ENCODE measurements at regions not wholly inside any gene's neighbourhood (a gene's known extent, or its start where the extent isn't known, plus 50 kb on each side); places are given as distances from the start of the nearest gene placed in this dataset.

DNA sequence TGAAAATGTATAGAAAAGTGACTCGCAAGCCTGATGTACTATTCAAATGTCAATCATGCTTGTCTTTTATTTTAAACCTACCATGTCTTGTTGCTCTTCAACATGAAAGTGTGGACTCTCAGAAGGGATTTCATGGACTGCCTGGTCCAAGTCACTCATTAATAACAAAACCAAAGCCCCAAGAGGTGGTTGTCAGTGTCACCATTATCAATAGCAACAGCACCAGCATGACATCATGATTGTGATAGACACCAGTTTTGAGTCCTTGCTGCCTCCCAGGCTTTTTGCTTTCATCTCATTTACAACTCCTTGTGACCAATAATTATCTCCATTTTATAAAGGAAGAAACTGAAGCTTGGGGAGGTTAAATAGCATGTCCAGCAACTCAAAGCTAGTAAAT, 112.0 kb upstream of the TMPO start:
- TF ChIP-seq, protein P1, sequence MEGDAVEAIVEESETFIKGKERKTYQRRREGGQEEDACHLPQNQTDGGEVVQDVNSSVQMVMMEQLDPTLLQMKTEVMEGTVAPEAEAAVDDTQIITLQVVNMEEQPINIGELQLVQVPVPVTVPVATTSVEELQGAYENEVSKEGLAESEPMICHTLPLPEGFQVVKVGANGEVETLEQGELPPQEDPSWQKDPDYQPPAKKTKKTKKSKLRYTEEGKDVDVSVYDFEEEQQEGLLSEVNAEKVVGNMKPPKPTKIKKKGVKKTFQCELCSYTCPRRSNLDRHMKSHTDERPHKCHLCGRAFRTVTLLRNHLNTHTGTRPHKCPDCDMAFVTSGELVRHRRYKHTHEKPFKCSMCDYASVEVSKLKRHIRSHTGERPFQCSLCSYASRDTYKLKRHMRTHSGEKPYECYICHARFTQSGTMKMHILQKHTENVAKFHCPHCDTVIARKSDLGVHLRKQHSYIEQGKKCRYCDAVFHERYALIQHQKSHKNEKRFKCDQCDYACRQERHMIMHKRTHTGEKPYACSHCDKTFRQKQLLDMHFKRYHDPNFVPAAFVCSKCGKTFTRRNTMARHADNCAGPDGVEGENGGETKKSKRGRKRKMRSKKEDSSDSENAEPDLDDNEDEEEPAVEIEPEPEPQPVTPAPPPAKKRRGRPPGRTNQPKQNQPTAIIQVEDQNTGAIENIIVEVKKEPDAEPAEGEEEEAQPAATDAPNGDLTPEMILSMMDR (conservative IDR thresholded peaks at IDR 0.05) = no peak
- Histone ChIP-seq H4K8ac (replicated peaks; ENCODE audit: insufficient read length, low read depth, low read length) (no peak overlapping the region), H3K56ac (ENCODE audit: insufficient read length, low read depth, low read length) (no peak overlapping the region), H3K14ac (ENCODE audit: insufficient read depth, low read length) (no peak overlapping the region), H3K79me2 (ENCODE audit: insufficient read depth, low read length) (no peaks in the 10 kb centered on the region), H4K91ac (ENCODE audit: insufficient read length, low read depth, low read length) (no peak overlapping the region), H3K4me2 (ENCODE audit: insufficient read depth, insufficient read length, low read length) (no peak overlapping the region), H3K79me1 (ENCODE audit: insufficient read depth, low read depth, low read length, poor library complexity, severe bottlenecking) (no peaks in the 10 kb centered on the region), H3K27me3 (ENCODE audit: insufficient read depth, low read length) (no peaks in the 10 kb centered on the region), H3T11ph (ENCODE audit: low read length) (no peak overlapping the region), H4K20me1 (ENCODE audit: control insufficient read depth, insufficient read depth, insufficient read length) (no peaks in the 10 kb centered on the region), H2BK12ac (ENCODE audit: insufficient read length, low read depth, low read length) (no peak overlapping the region), H3K9ac (ENCODE audit: extremely low read depth, insufficient read length, low read length) (no peak overlapping the region), H3K9me3 (ENCODE audit: control insufficient read depth, low read depth, low read length) (no peaks in the 10 kb centered on the region), H3K4ac (ENCODE audit: low read depth, low read length) (no peak overlapping the region), H2AK5ac (ENCODE audit: insufficient read length, low read length) (no peak overlapping the region), H3K4me1 (ENCODE audit: insufficient read depth, low read length) (peaks cover 13% of the 10 kb centered on the region; the same call in 1 of the 2 replicates), H2BK120ac (ENCODE audit: low read depth, low read length, poor library complexity, severe bottlenecking) (no peak overlapping the region), H3K18ac (ENCODE audit: insufficient read length, low read depth, low read length) (no peak overlapping the region), H2BK20ac (ENCODE audit: low read depth, low read length, poor library complexity, severe bottlenecking) (no peak overlapping the region), H4K5ac (ENCODE audit: insufficient read length, low read depth, low read length) (no peak overlapping the region), H2AFZ (ENCODE audit: low read length) (no peak overlapping the region), H2BK15ac (ENCODE audit: low read depth, low read length) (no peak overlapping the region), H3K23ac (ENCODE audit: insufficient read length, low read depth, low read length) (no peak overlapping the region), H3K23me2 (ENCODE audit: insufficient read length, low read depth, low read length, poor library complexity, severe bottlenecking) (no peaks in the 10 kb centered on the region), H2BK5ac (ENCODE audit: insufficient read length, low read length) (no peak overlapping the region), H3K27ac (ENCODE audit: insufficient read length, low read depth, low read length) (no peak overlapping the region)
- H3K27me3 Mint-ChIP-seq (ENCODE audit: low read depth) = no peaks in the 10 kb centered on the region
- peaks cover 3 to 11% (median 8%) of the 10 kb centered on the region in 3 experiments; a peak in 4 of 7 replicates for H3K36me3 Mint-ChIP-seq (ENCODE audit: insufficient read depth in 1 of 3, low read depth in 3 of 3)
- no CpG with 5 or more reads among the region's 1 CpG for WGBS (ENCODE audit: extremely low coverage, insufficient read length, low lambda C conversion rate)
- peaks cover 4 to 15% of the 10 kb centered on the region in 2 experiments; a peak in 4 of 5 replicates for H3K9me3 Mint-ChIP-seq
- no peak overlapping the region for H3K27ac Mint-ChIP-seq
- no peak for DNase-seq
- H3K4me3 Mint-ChIP-seq = no peak overlapping the region
- H3K4me1 Mint-ChIP-seq = peaks cover 40 to 54% of the 10 kb centered on the region in 2 experiments

All from H9 (cell line).